Muscle layer of colon (tissue), 2 donors: ENCODE measurements at regions not wholly inside any gene's neighbourhood (a gene's known extent, or its start where the extent isn't known, plus 50 kb on each side); places are given as distances from the start of the nearest gene placed in this dataset.

Source experiments
- H3K27ac ChIP-seq: one replicate; pipeline ENCODE4 v1.7.0; 2013; ENCODE audit warnings: low read depth, mild to moderate bottlenecking, low read length, moderate library complexity
- H3K27me3 ChIP-seq, 2 donors: one replicate each; pipeline ENCODE4 v1.7.0; 2013; ENCODE audit warnings: low read length in 2 of 2, mild to moderate bottlenecking in 2 of 2; ENCODE audit not compliant: insufficient read depth in 2 of 2, control insufficient read depth in 1 of 2
- H3K36me3 ChIP-seq: one replicate; pipeline ENCODE4 v1.7.0; 2013; ENCODE audit warnings: mild to moderate bottlenecking, low read length; ENCODE audit not compliant: insufficient read depth
- H3K4me1 ChIP-seq: one replicate; pipeline ENCODE4 v1.7.0; 2013; ENCODE audit warnings: mild to moderate bottlenecking, low read length; ENCODE audit not compliant: insufficient read depth
- H3K4me3 ChIP-seq, 2 donors: one replicate each; pipeline ENCODE4 v1.7.0; 2013; ENCODE audit warnings: low read length in 2 of 2, low read depth in 1 of 2, mild to moderate bottlenecking in 1 of 2, moderate library complexity in 1 of 2
- H3K9ac ChIP-seq: one replicate; pipeline ENCODE4 v1.7.0; 2013; ENCODE audit warnings: low read length
- H3K9me3 ChIP-seq: one replicate; pipeline ENCODE4 v1.7.0; 2013; ENCODE audit warnings: mild to moderate bottlenecking, low read length
- donor health status: abdominal sarcoma.
- donor health status: Adenocarcinoma of cecum.

GRCh38 chr16:9681508-9681907 lies 500.7 kb downstream of the GRIN2A start:
- Histone ChIP-seq H3K36me3 (no peaks in the 10 kb centered on the region), H3K27me3 (no peaks in the 10 kb centered on the region), H3K4me1 (no peaks in the 10 kb centered on the region), H3K9ac (no peak overlapping the region), H3K4me3 (no peak overlapping the region), H3K9me3 (peaks cover 6% of the 10 kb centered on the region), H3K27ac (no peak overlapping the region)

- H3K9me3 ChIP-seq = peaks cover 6% of the 10 kb centered on the region
- H3K27me3 ChIP-seq = no peaks in the 10 kb centered on the region
- no peak overlapping the region for H3K27ac ChIP-seq
- no peak overlapping the region for H3K9ac ChIP-seq
- H3K4me1 ChIP-seq = no peaks in the 10 kb centered on the region
- H3K36me3 ChIP-seq = no peaks in the 10 kb centered on the region
- no peak overlapping the region for H3K4me3 ChIP-seq
These were observed 499.9 kb downstream of the GRIN2A start for GRCh38 chr16:9682320-9682719.

DNA sequence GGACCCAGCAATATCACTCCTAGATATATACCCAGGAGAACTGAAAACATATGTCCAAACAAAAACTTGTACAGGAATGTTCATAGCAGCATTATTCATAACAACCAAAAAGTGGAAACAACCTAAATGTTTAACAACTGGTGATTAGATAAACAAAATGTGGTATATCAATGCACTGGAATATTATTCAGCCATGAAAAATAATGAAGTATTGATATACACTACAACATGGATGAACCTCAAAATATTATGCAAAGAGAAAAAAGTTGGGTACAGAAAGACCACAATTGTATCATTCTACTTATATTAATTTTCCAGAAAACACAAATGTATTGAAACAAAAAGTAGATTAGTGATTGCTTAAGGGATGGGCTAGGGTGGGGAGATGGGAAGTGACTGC lies 498.6 kb downstream of the GRIN2A start:
- Histone ChIP-seq H3K9me3 (peaks cover 6% of the 10 kb centered on the region), H3K4me1 (no peaks in the 10 kb centered on the region), H3K36me3 (no peaks in the 10 kb centered on the region), H3K27me3 (no peaks in the 10 kb centered on the region), H3K4me3 (no peak overlapping the region), H3K27ac (no peak overlapping the region), H3K9ac (no peak overlapping the region)

- Histone ChIP-seq H3K36me3 (no peaks in the 10 kb centered on the region), H3K4me1 (no peaks in the 10 kb centered on the region), H3K4me3 (no peak overlapping the region), H3K9me3 (peaks cover 6% of the 10 kb centered on the region), H3K27ac (no peak overlapping the region), H3K27me3 (no peaks in the 10 kb centered on the region), H3K9ac (no peak overlapping the region)
These were observed 494.4 kb downstream of the GRIN2A start for GRCh38 chr16:9687737-9688319.

- H3K9me3 ChIP-seq = no peaks in the 10 kb centered on the region
- H3K9ac ChIP-seq = no peak overlapping the region
- no peaks in the 10 kb centered on the region for H3K36me3 ChIP-seq
- H3K27ac ChIP-seq = no peak overlapping the region
- H3K27me3 ChIP-seq = no peaks in the 10 kb centered on the region
- no peak overlapping the region for H3K4me3 ChIP-seq
- no peaks in the 10 kb centered on the region for H3K4me1 ChIP-seq
These were observed 492.6 kb downstream of the GRIN2A start for GRCh38 chr16:9689597-9689996.

GRCh38 chr16:9695152-9695551 lies 487.1 kb downstream of the GRIN2A start:
- no peak overlapping the region for H3K9ac ChIP-seq
- H3K27ac ChIP-seq = no peak overlapping the region
- H3K36me3 ChIP-seq = no peaks in the 10 kb centered on the region
- no peaks in the 10 kb centered on the region for H3K4me1 ChIP-seq
- H3K4me3 ChIP-seq = no peak overlapping the region
- H3K27me3 ChIP-seq = no peaks in the 10 kb centered on the region
- no peaks in the 10 kb centered on the region for H3K9me3 ChIP-seq
